ENCODE measurements at regions not wholly inside any gene's neighbourhood (a gene's known extent, or its start where the extent isn't known, plus 50 kb on each side); places are given as distances from the start of the nearest gene placed in this dataset.
"Not testable (repeated sequence)": the region's sequence is repeated elsewhere in the genome, so short reads cannot be mapped to it uniquely, and the experiment has no call there.

DNA sequence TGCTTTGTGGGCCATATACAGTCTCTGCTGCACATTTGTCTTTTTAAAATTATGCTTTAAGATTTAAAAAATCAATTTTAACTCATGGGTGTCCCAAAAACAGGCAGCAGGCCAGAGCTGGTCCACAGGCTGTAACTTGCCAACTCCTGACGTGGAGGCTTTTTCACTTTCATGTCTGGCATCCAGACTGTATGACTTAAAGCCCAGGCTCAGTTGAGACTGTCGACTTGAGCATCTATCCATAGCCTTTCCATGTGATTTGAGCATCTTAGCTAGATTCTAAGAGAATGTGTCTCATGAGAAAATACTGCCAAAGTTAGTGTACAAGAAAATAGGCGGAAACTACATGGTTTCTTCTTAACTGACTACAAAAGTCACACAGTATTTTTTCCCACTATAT lies 559.0 kb upstream of the TUSC1 start:
- DNase-seq (ENCODE audit: low spot score) = no peak

- DNase-seq (ENCODE audit: low spot score) = no peak
Measured at GRCh38 chr9:26234865-26235264, 556.6 kb upstream of the TUSC1 start.

DNA sequence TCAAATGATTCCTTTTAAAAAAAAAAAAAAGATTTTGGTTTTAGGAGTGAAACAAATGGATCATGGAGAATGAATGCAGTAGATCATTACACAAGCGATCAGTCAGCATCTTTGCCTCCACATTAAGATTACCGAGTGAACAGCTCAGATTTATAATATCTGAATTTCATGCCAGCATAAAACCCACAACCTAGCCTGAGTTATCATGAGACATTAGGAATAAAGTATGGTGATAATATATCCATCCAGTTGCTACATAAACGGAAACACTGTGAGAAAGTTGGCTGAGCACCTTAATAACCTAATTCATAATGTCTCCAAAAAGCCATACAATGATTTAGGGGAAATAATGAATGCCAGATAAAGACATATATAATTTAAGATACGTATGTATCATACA lies 553.1 kb upstream of the TUSC1 start:
- no peak for DNase-seq (ENCODE audit: low spot score)

DNA sequence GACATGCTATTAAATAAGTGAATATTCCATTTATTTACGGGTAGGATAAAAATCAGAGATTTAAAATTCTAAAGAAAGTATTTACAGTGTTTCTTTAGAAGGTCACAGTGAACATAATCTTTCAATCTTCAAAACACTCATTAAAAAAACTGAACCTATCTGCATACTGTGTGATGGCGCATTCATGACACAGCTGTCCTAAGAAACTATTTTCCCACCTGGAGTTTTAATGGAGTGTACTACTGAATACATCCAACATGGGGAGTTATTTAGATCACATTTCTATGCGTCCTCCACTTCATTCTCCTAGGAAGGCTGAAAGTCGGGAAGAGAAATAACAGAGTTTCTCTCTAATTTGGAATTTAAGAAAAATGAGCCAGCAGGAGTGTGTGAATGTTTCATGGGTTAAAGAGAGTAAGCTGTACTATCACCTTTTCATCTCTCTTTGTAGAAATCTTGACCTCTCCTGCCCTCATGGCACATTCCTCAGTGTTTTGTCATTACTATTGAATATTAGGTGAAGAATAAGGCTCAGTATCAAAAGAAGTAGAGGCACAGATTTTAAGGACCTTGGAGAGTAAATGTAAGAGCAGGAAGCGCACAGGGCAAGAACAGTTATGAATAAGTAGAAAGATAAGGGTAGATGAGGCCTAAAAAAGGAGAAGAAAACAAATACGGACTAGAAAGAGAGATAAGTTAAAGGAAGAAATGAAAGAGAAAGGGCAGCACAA lies 551.2 kb upstream of the TUSC1 start:
- DNase-seq (ENCODE audit: low spot score) = no peak

- no peak for DNase-seq (ENCODE audit: low spot score)
Measured at GRCh38 chr9:26228273-26228672, 550.0 kb upstream of the TUSC1 start.

DNA sequence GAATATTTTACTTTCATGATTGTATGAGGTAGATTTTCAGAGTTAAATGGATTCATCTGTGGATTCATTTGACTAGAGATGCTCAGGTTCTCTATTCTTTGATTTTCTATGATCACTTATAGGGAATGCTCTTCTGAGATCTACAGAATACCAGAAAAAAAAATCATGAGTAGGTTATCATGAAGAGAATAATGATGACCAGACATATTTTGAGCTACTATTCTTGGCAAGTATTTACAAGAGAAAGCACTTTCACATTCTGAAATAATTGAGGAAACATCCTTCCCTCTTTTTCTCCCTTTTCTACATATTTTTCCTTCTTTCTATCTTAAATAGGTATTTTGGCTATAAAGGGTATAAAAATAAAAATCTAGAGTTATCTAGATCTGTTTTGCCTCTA lies 543.0 kb upstream of the TUSC1 start:
- DNase-seq (ENCODE audit: low spot score) = no peak

DNA sequence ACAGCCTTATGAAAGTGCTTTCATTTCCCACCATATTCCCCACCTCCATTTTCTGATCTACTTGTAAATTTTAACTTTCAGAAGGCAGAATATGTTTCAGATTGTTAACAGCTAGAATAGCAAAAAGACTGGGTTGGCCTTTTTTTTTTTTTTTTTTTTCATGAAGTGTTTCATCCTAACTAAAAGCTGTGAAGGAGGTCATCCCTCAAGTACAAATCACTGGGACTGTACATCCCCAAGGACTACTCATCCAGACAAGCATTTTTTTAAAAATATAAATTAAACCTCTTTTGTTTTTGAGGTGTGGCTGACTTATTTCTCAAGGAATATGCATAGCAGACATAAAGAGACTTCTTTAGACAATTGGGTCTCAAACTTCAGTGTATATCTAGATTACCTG lies 542.1 kb upstream of the TUSC1 start:
- no peak for DNase-seq (ENCODE audit: low spot score)

DNA sequence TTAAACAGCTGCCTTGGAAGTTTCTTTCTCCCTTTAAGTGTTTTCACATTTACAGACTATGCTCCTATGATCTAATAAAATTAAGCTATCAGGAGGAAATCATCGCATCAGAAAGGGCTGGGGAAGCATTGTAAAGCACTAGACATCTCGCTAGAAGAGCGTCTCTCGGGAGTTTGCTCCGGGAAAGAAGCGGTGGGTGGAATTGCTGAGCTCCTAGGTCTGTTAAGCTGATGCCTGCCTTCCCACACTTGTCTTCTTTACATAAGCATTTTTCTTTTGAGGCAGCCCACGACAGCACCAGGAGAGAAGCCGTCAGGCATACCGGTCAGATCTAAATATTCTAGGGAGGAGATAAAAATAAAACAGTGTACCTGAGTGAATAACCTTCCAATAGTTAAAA lies 541.7 kb upstream of the TUSC1 start:
- no peak for DNase-seq (ENCODE audit: low spot score)

DNA sequence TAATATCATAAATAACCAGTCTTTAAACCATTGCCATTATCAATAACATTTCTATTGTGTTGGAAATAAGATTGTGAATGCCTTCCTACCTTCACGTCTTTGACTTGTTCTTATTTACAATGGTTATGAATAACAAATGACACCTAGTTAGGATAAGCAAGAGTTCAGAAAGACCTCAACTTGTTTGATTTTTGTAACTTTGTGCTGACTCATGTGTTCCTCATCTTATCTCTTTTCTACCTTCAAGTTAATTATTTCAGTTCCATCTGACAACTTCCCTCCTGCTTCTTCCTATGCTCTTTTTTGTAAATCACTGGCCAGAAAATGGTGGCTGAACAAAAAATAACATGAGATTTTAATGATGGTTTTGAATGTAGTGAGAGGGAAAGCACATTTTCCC lies 538.5 kb upstream of the TUSC1 start:
- no peak for DNase-seq (ENCODE audit: low spot score)

GRCh38 chr9:26214713-26215444 lies 536.6 kb upstream of the TUSC1 start:
- not testable (repeated sequence) for DNase-seq (ENCODE audit: low spot score)

DNA sequence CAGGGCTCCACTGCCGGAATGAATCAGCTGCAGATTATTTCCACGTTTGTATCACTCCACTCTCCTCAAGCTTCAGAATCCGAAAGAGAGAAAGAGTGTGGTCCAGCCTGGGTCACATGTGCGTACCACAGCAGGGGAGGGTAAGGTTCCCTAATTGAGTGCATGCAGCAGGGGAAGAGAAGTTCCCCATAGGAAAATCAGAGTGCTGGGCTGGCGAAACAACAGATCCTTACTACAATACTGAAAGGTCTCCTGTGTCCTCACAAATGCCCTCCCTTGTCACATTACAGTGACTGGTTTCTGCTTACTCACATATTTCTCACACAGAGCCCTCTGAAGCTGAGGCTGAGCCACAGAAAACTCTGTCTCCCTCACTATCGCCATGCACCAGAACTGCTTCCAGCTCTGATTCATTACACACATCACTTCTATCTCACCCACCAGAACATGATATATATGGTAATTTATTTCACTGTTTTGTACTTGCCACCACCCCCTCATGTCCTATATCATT lies 532.2 kb upstream of the TUSC1 start:
- DNase-seq (ENCODE audit: low spot score) = no peak

- no peak for DNase-seq (ENCODE audit: low spot score)
Measured at GRCh38 chr9:26205261-26205660, 527.0 kb upstream of the TUSC1 start.

- no peak for DNase-seq (ENCODE audit: low spot score)
Measured at GRCh38 chr9:26193237-26193636, 515.0 kb upstream of the TUSC1 start.

DNA sequence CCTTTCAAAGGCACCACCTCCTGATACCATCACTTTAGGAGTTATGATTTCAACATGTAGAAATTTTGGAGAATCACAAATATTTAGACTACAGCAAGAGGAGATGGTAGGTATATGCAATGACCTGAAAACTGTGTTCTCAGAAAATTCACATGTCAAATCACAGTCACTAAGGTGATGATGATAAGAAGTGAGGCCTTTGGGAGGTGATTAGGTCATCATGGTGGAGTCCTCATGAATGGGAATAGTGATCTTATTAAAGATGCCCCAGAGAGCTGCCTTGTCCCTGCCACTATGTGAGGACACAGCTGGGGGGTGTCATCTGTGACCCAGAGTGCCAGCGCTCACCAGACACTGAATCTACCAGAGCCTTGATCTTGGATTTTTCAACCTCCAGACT lies 513.5 kb upstream of the TUSC1 start:
- DNase-seq (ENCODE audit: low spot score) = no peak

DNA sequence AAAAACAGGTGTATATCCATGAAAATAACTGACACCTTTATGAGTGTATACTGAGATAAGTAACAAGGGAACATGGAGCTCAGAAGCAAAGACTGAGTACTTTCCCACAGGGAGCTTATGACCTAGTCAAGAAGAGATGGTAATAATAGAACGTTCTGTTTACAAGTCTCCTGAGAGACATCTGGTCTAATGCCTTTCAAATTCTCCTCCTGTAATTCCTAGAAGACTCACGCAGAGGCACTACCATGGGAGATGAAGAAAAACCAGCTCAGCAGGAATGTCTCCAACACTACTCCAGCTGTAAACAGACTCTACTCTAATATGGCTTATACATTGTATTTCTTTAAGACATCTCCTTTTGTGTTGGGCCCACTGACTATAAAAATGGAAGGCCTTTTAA lies 503.6 kb upstream of the TUSC1 start:
- no peak for DNase-seq (ENCODE audit: low spot score)

DNA sequence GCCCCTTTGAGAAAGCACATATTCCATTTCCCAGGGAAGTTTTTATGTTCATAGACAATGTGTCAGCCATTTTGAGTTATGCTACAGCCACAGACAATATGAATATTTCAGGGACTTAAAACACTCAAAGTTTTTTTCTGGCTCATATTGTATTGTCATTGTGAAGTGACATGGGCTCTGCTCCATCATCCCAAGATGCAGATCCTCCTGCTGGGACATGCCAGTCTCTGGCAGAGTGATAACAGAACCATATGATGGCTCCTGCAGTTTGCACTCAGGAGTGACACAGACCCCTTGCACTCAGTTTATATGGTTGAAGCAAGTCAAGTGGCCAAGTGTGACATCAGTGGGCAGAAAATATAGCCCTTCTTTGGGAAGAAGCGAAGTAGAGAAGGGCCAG lies 498.4 kb upstream of the TUSC1 start:
- no peak for DNase-seq (ENCODE audit: low spot score)

DNA sequence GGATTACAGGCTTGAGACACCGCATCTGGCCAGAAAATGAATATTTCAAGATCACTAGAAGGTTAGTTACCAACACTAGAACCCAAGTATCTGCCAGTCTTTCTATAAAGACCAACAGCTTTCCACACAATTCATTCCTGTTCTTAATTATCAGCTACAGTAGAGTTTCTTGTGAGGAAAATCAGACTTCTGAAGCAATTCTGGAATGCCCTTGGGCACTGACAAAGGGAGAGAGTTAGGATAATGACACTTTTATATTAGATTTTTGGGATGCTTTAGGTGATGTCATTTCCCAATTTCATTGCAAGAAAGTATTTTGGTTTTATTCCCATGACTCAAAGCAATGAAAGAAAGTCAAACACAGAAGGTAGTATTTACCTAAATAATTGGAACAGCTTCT lies 497.0 kb upstream of the TUSC1 start:
- DNase-seq (ENCODE audit: low spot score) = no peak

DNA sequence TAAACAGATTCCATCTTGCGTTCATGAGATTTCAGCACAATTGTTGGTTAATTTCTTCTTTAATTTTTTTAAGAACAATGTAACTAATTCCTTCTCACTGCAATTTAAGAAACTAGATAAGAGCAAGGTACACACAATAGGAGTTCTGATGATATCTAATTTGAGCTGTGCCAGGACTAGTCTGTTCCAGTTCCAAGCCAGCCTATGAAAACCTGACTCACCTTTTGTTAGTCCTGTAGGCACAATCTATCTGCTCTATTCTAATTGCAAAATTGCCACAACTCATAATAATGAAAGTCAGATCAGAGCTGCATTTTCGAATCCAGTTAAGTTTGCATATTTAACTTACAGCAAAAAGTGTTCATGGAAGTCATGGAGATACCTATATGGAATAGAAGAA lies 494.1 kb upstream of the TUSC1 start:
- no peak for DNase-seq (ENCODE audit: low spot score)

DNA sequence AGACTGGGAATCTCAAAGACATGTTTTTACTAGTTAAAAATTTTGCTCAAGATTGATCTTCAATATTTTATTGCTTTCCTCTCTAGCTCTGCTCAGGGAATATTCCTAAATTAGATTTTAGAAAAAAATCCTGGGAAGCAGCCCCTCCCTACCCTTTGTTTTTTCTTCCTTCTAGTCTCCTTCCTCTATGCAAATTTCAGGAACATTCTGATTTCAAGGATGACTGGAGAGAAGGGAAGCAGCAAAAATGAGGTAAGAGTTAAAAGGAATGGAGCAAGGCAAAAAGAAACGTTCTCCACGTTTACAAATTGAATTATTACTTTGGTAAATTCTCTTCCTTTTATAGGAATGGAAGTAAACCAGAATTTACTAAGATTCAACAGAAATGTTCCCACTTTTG lies 493.4 kb upstream of the TUSC1 start:
- DNase-seq (ENCODE audit: low spot score) = no peak

- no peak for DNase-seq (ENCODE audit: low spot score)
Measured at GRCh38 chr9:26170190-26170589, 491.9 kb upstream of the TUSC1 start.

- DNase-seq (ENCODE audit: low spot score) = no peak
Measured at GRCh38 chr9:26169708-26170107, 491.5 kb upstream of the TUSC1 start.

DNA sequence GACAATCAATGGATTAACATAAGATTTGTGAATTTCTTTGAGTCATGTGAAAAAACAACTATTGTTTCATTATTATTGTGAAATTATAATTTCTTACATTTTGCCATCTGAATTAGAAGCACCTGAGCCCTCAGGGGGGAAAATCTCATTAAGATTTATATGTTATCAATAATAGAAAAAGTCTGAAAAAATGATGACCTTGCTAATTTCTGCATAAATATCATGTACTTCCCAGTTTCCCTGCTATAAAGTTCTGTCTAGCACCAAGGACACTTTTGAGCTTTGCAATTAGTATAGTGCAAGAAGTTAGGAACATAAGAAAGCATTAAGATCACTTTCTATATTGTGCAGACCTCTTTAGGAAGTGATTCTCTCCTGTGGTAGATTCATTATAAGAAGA lies 488.3 kb upstream of the TUSC1 start:
- no peak for DNase-seq (ENCODE audit: low spot score)

GRCh38 chr9:26165426-26165825 lies 487.2 kb upstream of the TUSC1 start:
- DNase-seq (ENCODE audit: low spot score) = no peak

DNA sequence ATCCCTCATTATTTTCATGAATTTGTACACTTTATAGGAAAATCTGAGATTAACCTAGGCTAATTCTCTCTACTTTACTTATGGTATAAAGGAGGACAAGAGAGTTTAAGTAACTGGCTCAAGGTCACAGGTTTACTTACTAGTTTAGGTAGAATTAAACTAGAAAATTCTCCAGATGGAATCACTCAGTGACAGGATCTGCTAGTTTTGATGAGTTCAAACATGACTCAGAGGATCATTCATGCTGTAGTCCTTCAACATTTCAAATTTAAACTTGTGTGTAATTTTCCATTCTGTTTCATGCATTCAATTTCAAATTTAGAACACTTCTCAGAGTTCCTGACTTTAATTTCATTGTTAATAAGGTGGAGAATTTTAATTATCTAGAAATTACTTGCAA lies 485.7 kb upstream of the TUSC1 start:
- DNase-seq (ENCODE audit: low spot score) = no peak
